SK-N-MC (cell line): ENCODE measurements at regions not wholly inside any gene's neighbourhood (a gene's known extent, or its start where the extent isn't known, plus 50 kb on each side); places are given as distances from the start of the nearest gene placed in this dataset.

Source experiments
- EZH2 ChIP-seq: fragments of 200-600 bp; sonication (generic); IDR thresholded peaks from one replicate; pipeline ENCODE4 v1.6.1; 2017; ENCODE audit warnings: antibody characterized with exemption
- FOXP2 ChIP-seq: optimal IDR thresholded peaks from 2 replicates; pipeline ENCODE3; 2011; ENCODE audit warnings: mild to moderate bottlenecking, moderate library complexity; ENCODE audit not compliant: insufficient read depth; ENCODE audit errors: extremely low read length, control extremely low read depth

- TF ChIP-seq FOXP2 (no peak), EZH2 (no peak)
These were observed 60.8 kb upstream of the KCNJ15 start for GRCh38 chr21:38196036-38196435.
